Gastroesophageal sphincter (tissue), 3 donors: ENCODE measurements at regions not wholly inside any gene's neighbourhood (a gene's known extent, or its start where the extent isn't known, plus 50 kb on each side); places are given as distances from the start of the nearest gene placed in this dataset.
"Not testable (repeated sequence)": the region's sequence is repeated elsewhere in the genome, so short reads cannot be mapped to it uniquely, and the experiment has no call there.

ENCODE experiments used
- POLR2AphosphoS5 ChIP-seq: sonication (generic); formaldehyde crosslinking; IDR thresholded peaks from one replicate; pipeline ENCODE4 v1.6.1; 2017; ENCODE audit warnings: antibody characterized with exemption
- TF ChIP-seq, protein P1 (sequence below), 4 experiments: fragments of 200-600 bp in 2 of 4; fragments of 450-650 bp in 2 of 4; sonication (generic) in 1 of 4; IDR thresholded peaks; one replicate each; pipeline ENCODE4 v1.5.1; 2017 to 2019; ENCODE audit warnings: antibody characterized with exemption in 4 of 4, mild to moderate bottlenecking in 2 of 4, moderate library complexity in 2 of 4

DNA sequence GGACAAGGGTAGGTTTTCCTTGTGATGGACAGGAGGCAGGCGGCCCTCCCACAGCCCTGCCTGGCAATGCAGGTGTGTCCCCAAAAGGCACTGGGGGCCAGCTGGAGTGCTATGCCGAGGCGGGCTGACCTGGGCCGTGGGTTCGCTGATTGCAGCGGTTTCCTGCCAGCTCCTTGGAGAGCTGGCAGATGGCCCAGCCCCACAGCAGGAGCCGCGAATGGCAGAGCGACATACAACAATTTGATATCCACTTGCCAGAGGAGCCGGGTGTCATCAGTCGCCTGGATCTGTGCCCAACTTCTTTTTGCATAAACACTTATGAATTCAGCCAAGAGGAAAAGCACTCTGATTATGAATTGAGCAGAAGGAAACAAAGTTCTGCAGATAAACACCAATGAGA, 210.8 kb upstream of the FRG2C start:
- TF ChIP-seq, protein P1, sequence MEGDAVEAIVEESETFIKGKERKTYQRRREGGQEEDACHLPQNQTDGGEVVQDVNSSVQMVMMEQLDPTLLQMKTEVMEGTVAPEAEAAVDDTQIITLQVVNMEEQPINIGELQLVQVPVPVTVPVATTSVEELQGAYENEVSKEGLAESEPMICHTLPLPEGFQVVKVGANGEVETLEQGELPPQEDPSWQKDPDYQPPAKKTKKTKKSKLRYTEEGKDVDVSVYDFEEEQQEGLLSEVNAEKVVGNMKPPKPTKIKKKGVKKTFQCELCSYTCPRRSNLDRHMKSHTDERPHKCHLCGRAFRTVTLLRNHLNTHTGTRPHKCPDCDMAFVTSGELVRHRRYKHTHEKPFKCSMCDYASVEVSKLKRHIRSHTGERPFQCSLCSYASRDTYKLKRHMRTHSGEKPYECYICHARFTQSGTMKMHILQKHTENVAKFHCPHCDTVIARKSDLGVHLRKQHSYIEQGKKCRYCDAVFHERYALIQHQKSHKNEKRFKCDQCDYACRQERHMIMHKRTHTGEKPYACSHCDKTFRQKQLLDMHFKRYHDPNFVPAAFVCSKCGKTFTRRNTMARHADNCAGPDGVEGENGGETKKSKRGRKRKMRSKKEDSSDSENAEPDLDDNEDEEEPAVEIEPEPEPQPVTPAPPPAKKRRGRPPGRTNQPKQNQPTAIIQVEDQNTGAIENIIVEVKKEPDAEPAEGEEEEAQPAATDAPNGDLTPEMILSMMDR (IDR thresholded peaks at IDR 0.05), result not testable (repeated sequence)
- TF ChIP-seq POLR2AphosphoS5, result not testable (repeated sequence)
